HL-60 (cell line): ENCODE measurements at regions not wholly inside any gene's neighbourhood (a gene's known extent, or its start where the extent isn't known, plus 50 kb on each side); places are given as distances from the start of the nearest gene placed in this dataset.

Experiments
- DNase-seq, 2 experiments: peaks; one replicate each; pipeline ENCODE4 v3.0.0-alpha.2; 2010 to 2020; ENCODE audit warnings: low read depth in 1 of 2, low spot score in 1 of 2
- H3K27ac ChIP-seq: fragments of 250-450 bp; sonication (Bioruptor Pico); replicated peaks from 2 replicates; pipeline ENCODE4 v1.5.1; 2020; ENCODE audit warnings: mild to moderate bottlenecking, moderate library complexity
- H3K27me3 ChIP-seq: fragments of 250-450 bp; sonication (Bioruptor Pico); 2 replicates; pipeline ENCODE4 v1.5.1; 2021; ENCODE audit warnings: mild to moderate bottlenecking, moderate library complexity; ENCODE audit not compliant: insufficient read depth, poor library complexity, severe bottlenecking
- H3K4me3 ChIP-seq: replicated peaks from 2 replicates; pipeline ENCODE4 v1.5.1; 2011; ENCODE audit warnings: mild to moderate bottlenecking, control low read depth, low read length; ENCODE audit not compliant: insufficient read depth
- CTCF ChIP-seq: IDR thresholded peaks from one replicate; pipeline ENCODE4 v1.5.1; 2011; ENCODE audit warnings: low read length, control low read depth, inconsistent platforms; ENCODE audit not compliant: insufficient read depth
- GABPA ChIP-seq: IDR thresholded peaks from 2 replicates; pipeline ENCODE4 v1.6.1; 2012; ENCODE audit warnings: low read depth
- POLR2AphosphoS5 ChIP-seq: IDR thresholded peaks from 2 replicates; pipeline ENCODE4 v1.6.1; 2012; ENCODE audit warnings: low read depth
- REST ChIP-seq: IDR thresholded peaks from 2 replicates; pipeline ENCODE4 v1.6.1; 2012; ENCODE audit warnings: low read depth; ENCODE audit not compliant: insufficient replicate concordance
- SPI1 ChIP-seq: IDR thresholded peaks from 2 replicates; pipeline ENCODE4 v1.6.1; 2012; ENCODE audit warnings: low read depth, mild to moderate bottlenecking, borderline replicate concordance

- H3K27me3 ChIP-seq, result no peaks in the 10 kb centered on the region
- TF ChIP-seq POLR2AphosphoS5 (no peak), SPI1 (no peak), GABPA (no peak), CTCF (no peak), REST (no peak)
- no peak overlapping the region for H3K4me3 ChIP-seq
- H3K27ac ChIP-seq, result no peak overlapping the region
- no peak for DNase-seq
Observed at GRCh38 chr4:188728359-188728758, 589.1 kb downstream of the TRIML1 start.

- Histone ChIP-seq H3K27me3 (no peaks in the 10 kb centered on the region), H3K4me3 (no peak overlapping the region), H3K27ac (no peak overlapping the region)
- DNase-seq, result no peak
- TF ChIP-seq POLR2AphosphoS5 (no peak), GABPA (no peak), CTCF (no peak), REST (no peak)
Observed at GRCh38 chr4:188732131-188732530, 592.9 kb downstream of the TRIML1 start.

- TF ChIP-seq GABPA (no peak), CTCF (no peak), SPI1 (no peak), REST (no peak), POLR2AphosphoS5 (no peak)
- Histone ChIP-seq H3K27me3 (no peaks in the 10 kb centered on the region), H3K27ac (no peak overlapping the region), H3K4me3 (no peak overlapping the region)
- no peak for DNase-seq
Observed at GRCh38 chr4:188735082-188735481, 595.8 kb downstream of the TRIML1 start.
